PC-3 (cell line): ENCODE measurements at regions not wholly inside any gene's neighbourhood (a gene's known extent, or its start where the extent isn't known, plus 50 kb on each side); places are given as distances from the start of the nearest gene placed in this dataset.

Experiments used
- ATAC-seq: fragments of 200-7000 bp; cut with Tn5 transposase; 2 replicates; pipeline ENCODE4 v1.9.1; 2020; ENCODE audit warnings: mild to moderate bottlenecking, moderate library complexity
- BruUV-seq: library from RNA; stranded (reverse); fragments of 400-500 nt; replicated peaks from 2 replicates; lab custom pipeline; 2021; lab: Mats Ljungman, UMichigan
- CTCF ChIA-PET: fragments of 300-600 bp; sonication (Branson Sonifier 250); formaldehyde crosslinking; loops from one replicate; lab custom pipeline; 2022; ENCODE audit warnings: antibody characterized with exemption; lab: Charles Lee
- POLR2A ChIA-PET: fragments of 300-600 bp; sonication (Branson Sonifier 250); formaldehyde crosslinking; loops from one replicate; lab custom pipeline; 2022; ENCODE audit warnings: antibody characterized with exemption; ENCODE audit not compliant: unreplicated experiment; lab: Charles Lee
- DNase-seq: peaks from one replicate; pipeline ENCODE4 v3.0.0-alpha.2; 2015
- H2AFZ ChIP-seq: fragments of 300-600 bp; sonication (generic); 2 replicates; pipeline ENCODE4 v1.6.0; 2016; ENCODE audit warnings: antibody characterized with exemption, low read length
- H3F3A ChIP-seq: fragments of 300-600 bp; sonication (generic); one replicate; pipeline ENCODE4 v1.6.0; 2017; ENCODE audit warnings: antibody characterized with exemption, low read length, control low read depth, mild to moderate bottlenecking; ENCODE audit not compliant: unreplicated experiment
- H3K27ac ChIP-seq: fragments of 300-600 bp; sonication (generic); 2 replicates; pipeline ENCODE4 v1.5.1; 2016; ENCODE audit warnings: mild to moderate bottlenecking, low read length
- H3K27me3 ChIP-seq: fragments of 300-600 bp; sonication (generic); 2 replicates; pipeline ENCODE4 v1.6.1; 2016; ENCODE audit warnings: low read length, mixed read lengths
- H3K36me3 ChIP-seq: fragments of 300-600 bp; sonication (generic); 2 replicates; pipeline ENCODE4 v1.6.1; 2016; ENCODE audit warnings: low read depth, mixed run types, low read length, mixed read lengths
- H3K4me1 ChIP-seq: fragments of 300-600 bp; sonication (generic); 2 replicates; pipeline ENCODE4 v1.5.1; 2016; ENCODE audit warnings: low read length; ENCODE audit not compliant: insufficient read depth
- H3K4me2 ChIP-seq: fragments of 300-600 bp; sonication (generic); 2 replicates; pipeline ENCODE4 v1.6.0; 2016; ENCODE audit warnings: low read length
- H3K4me3 ChIP-seq: fragments of 300-600 bp; sonication (generic); 2 replicates; pipeline ENCODE4 v1.5.1; 2016; ENCODE audit warnings: mild to moderate bottlenecking, low read length, mixed read lengths
- H3K79me2 ChIP-seq: fragments of 300-600 bp; sonication (generic); 2 replicates; pipeline ENCODE4 v1.6.1; 2017; ENCODE audit warnings: low read length, mixed read lengths
- H3K9ac ChIP-seq: fragments of 300-600 bp; sonication (generic); 2 replicates; pipeline ENCODE4 v1.6.0; 2016; ENCODE audit warnings: mild to moderate bottlenecking, low read length
- H3K9me2 ChIP-seq: fragments of 300-600 bp; sonication (generic); replicated peaks from 2 replicates; pipeline ENCODE4 v1.6.1; 2016; ENCODE audit warnings: mixed run types, low read length, mixed read lengths
- H3K9me3 ChIP-seq: fragments of 300-600 bp; sonication (generic); 2 replicates; pipeline ENCODE4 v1.6.1; 2016; ENCODE audit warnings: low read length, mixed read lengths
- H4K20me1 ChIP-seq: fragments of 300-600 bp; sonication (generic); 2 replicates; pipeline ENCODE4 v1.6.1; 2016; ENCODE audit warnings: low read length, mixed read lengths
- CTCF ChIP-seq: fragments of 300-600 bp; sonication (generic); conservative IDR thresholded peaks from 2 replicates; pipeline ENCODE4 v1.5.1; 2017; ENCODE audit warnings: antibody characterized with exemption, low read depth, mild to moderate bottlenecking, low read length
- EZH2 ChIP-seq: fragments of 300-600 bp; sonication (generic); IDR thresholded peaks from one replicate; pipeline ENCODE4 v1.6.1; 2017; ENCODE audit warnings: antibody characterized with exemption, mild to moderate bottlenecking, low read length; ENCODE audit not compliant: unreplicated experiment
- EZH2phosphoT487 ChIP-seq: fragments of 300-600 bp; sonication (generic); IDR thresholded peaks from 2 replicates; pipeline ENCODE4 v1.6.1; 2018; ENCODE audit warnings: mild to moderate bottlenecking, antibody characterized with exemption, low read length, borderline replicate concordance
- intact Hi-C: fragments of 100-400 bp; cut with micrococcal nuclease; formaldehyde crosslinking; loops from 2 replicates; pipeline ENCODE4 v1.9.0; 2023

- H3K36me3 ChIP-seq = no peaks in the 10 kb centered on the region
- no peaks in the 10 kb centered on the region for H3K79me2 ChIP-seq
- no peaks in the 10 kb centered on the region for H3K9me3 ChIP-seq
- no peaks in the 10 kb centered on the region for H3F3A ChIP-seq
- ATAC-seq (no peak), DNase-seq (no peak)
- POLR2A ChIA-PET = no interaction called here
- no peak overlapping the region for H3K4me2 ChIP-seq
- no peaks in the 10 kb centered on the region for H3K4me1 ChIP-seq
- no peak overlapping the region for H3K9ac ChIP-seq
- no peaks in the 10 kb centered on the region for H3K9me2 ChIP-seq
- H2AFZ ChIP-seq = no peak overlapping the region
- H3K27ac ChIP-seq = no peak overlapping the region
- H3K4me3 ChIP-seq = no peak overlapping the region
- CTCF ChIA-PET = no interaction called here
- TF ChIP-seq CTCF = no peak
- no peak for TF ChIP-seq EZH2phosphoT487
- TF ChIP-seq EZH2 = no peak
- H3K27me3 ChIP-seq = no peaks in the 10 kb centered on the region
- intact Hi-C loops = no loop called here
- H4K20me1 ChIP-seq = no peaks in the 10 kb centered on the region
- no TSS peak for BruUV-seq
Observed at GRCh38 chr2:59986511-59986910, 566.9 kb downstream of the BCL11A start.

- no peak overlapping the region for H3K4me3 ChIP-seq
- H3K9me3 ChIP-seq = no peaks in the 10 kb centered on the region
- POLR2A ChIA-PET = no interaction called here
- no peaks in the 10 kb centered on the region for H3F3A ChIP-seq
- intact Hi-C loops = no loop called here
- H3K27ac ChIP-seq = no peak overlapping the region
- BruUV-seq = no TSS peak
- H2AFZ ChIP-seq = no peak overlapping the region
- no peaks in the 10 kb centered on the region for H3K79me2 ChIP-seq
- no peak overlapping the region for H3K9ac ChIP-seq
- no peak overlapping the region for H3K4me2 ChIP-seq
- no peaks in the 10 kb centered on the region for H3K4me1 ChIP-seq
- TF ChIP-seq EZH2 (no peak), EZH2phosphoT487 (no peak), CTCF (no peak)
- H4K20me1 ChIP-seq = no peaks in the 10 kb centered on the region
- ATAC-seq = no peak
- no peaks in the 10 kb centered on the region for H3K27me3 ChIP-seq
- H3K9me2 ChIP-seq = no peaks in the 10 kb centered on the region
- DNase-seq = no peak
- CTCF ChIA-PET = no interaction called here
- no peaks in the 10 kb centered on the region for H3K36me3 ChIP-seq
Observed at GRCh38 chr2:59985923-59986322, 567.5 kb downstream of the BCL11A start.

- DNase-seq (no peak), ATAC-seq (no peak)
- H3F3A ChIP-seq = no peaks in the 10 kb centered on the region
- CTCF ChIA-PET = no interaction called here
- intact Hi-C loops = no loop called here
- H3K36me3 ChIP-seq = no peaks in the 10 kb centered on the region
- no peaks in the 10 kb centered on the region for H3K79me2 ChIP-seq
- H3K4me3 ChIP-seq = no peak overlapping the region
- H3K27ac ChIP-seq = no peak overlapping the region
- no peaks in the 10 kb centered on the region for H3K4me1 ChIP-seq
- H3K27me3 ChIP-seq = peaks cover 23% of the 10 kb centered on the region; the same call in 1 of the 2 replicates
- no peaks in the 10 kb centered on the region for H3K9me2 ChIP-seq
- TF ChIP-seq EZH2phosphoT487 = no peak
- TF ChIP-seq EZH2 = no peak
- TF ChIP-seq CTCF = no peak
- POLR2A ChIA-PET = no interaction called here
- H4K20me1 ChIP-seq = no peaks in the 10 kb centered on the region
- no peak overlapping the region for H3K9ac ChIP-seq
- no peak overlapping the region for H3K4me2 ChIP-seq
- no peak overlapping the region for H2AFZ ChIP-seq
- H3K9me3 ChIP-seq = no peaks in the 10 kb centered on the region
- no TSS peak for BruUV-seq
Observed at GRCh38 chr2:59974051-59974766, 579.2 kb downstream of the BCL11A start.
